ENCODE measurements at regions not wholly inside any gene's neighbourhood (a gene's known extent, or its start where the extent isn't known, plus 50 kb on each side); places are given as distances from the start of the nearest gene placed in this dataset.

DNA sequence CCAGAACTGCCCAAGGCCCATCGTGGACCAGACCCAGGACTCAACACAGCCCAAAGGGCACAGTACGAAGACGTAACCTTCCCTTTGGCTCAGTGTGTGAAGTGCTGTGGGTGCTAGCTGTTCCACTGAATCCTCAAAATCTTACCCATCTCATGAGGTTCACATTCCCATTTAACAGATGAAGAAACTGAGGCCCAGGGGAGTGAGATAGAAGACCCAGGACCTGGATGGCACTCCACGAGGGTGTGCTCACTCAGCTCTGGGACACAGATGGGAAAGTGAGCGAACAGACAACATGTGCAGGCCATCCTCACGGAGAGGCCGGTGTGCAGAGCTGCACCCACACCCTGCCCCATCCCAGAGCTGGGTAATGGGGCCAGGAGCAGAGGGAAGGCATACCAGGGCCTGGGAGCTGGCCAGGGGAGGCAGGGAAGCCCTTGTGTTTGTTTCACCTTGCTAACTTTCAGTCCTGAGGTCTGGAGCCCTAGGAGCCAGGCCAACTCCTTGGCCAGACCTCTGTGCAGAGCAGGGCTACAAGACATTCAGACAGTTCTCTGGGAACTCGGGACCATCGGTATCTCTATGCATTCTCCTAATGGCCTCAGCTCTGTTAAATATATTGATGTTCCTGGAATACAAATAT is 100.3 kb upstream of the ZMIZ1 start:
- Mint-ChIP-seq H3K27me3 (ENCODE audit: low read depth in 3 of 3) (peaks cover 0 to 3% (median 3%) of the 10 kb centered on the region in 3 donors), H3K4me3 (no peak overlapping the region), H3K36me3 (no peaks in the 10 kb centered on the region), H3K9me3 (no peaks in the 10 kb centered on the region), H3K27ac (peak overlapping the region in 1 of 6 donors; percentile 49), H3K4me1 (peaks cover 3 to 6% of the 10 kb centered on the region in 2 donors)
- no peak for DNase-seq

- DNase-seq = no peak
- Mint-ChIP-seq H3K4me1 (peaks cover 3 to 7% of the 10 kb centered on the region in 2 donors), H3K27me3 (ENCODE audit: low read depth in 3 of 3) (peaks cover 0 to 5% (median 3%) of the 10 kb centered on the region in 3 donors), H3K36me3 (no peaks in the 10 kb centered on the region), H3K4me3 (no peak overlapping the region), H3K27ac (no peak overlapping the region), H3K9me3 (no peaks in the 10 kb centered on the region)
Observed at GRCh38 chr10:78968943-78969342, 99.8 kb upstream of the ZMIZ1 start.

- Mint-ChIP-seq H3K36me3 (no peaks in the 10 kb centered on the region), H3K9me3 (no peaks in the 10 kb centered on the region), H3K4me1 (peaks cover 10 to 14% of the 10 kb centered on the region in 2 donors), H3K4me3 (no peak overlapping the region), H3K27me3 (ENCODE audit: low read depth in 3 of 3) (peaks cover 0 to 10% (median 3%) of the 10 kb centered on the region in 3 donors), H3K27ac (no peak overlapping the region)
- DNase-seq = no peak
Observed at GRCh38 chr10:78969719-78970118, 99.0 kb upstream of the ZMIZ1 start.

GRCh38 chr10:78970261-78970660 is 98.5 kb upstream of the ZMIZ1 start:
- peaks cover 0 to 12% (median 3%) of the 10 kb centered on the region in 3 donors for H3K27me3 Mint-ChIP-seq (ENCODE audit: low read depth in 3 of 3)
- no peak overlapping the region for H3K4me3 Mint-ChIP-seq
- no peak for DNase-seq
- peaks cover 11 to 19% of the 10 kb centered on the region in 2 donors for H3K4me1 Mint-ChIP-seq
- no peak overlapping the region for H3K27ac Mint-ChIP-seq
- H3K9me3 Mint-ChIP-seq = no peaks in the 10 kb centered on the region
- H3K36me3 Mint-ChIP-seq = no peaks in the 10 kb centered on the region

- no peak for DNase-seq
- peak overlapping the region in 2 of 5 donors; percentile 12 to 20 for H3K4me3 Mint-ChIP-seq
- peak overlapping the region in 1 of 6 donors; percentile 34 for H3K27ac Mint-ChIP-seq
- peaks cover under 1 to 15% (median 5%) of the 10 kb centered on the region in 3 donors for H3K27me3 Mint-ChIP-seq (ENCODE audit: low read depth in 3 of 3)
- H3K9me3 Mint-ChIP-seq = no peaks in the 10 kb centered on the region
- H3K4me1 Mint-ChIP-seq = peaks cover 11 to 19% of the 10 kb centered on the region in 2 donors
- no peaks in the 10 kb centered on the region for H3K36me3 Mint-ChIP-seq
Observed at GRCh38 chr10:78971094-78971682, 97.6 kb upstream of the ZMIZ1 start.

- no peak for DNase-seq
- H3K27me3 Mint-ChIP-seq (ENCODE audit: low read depth in 3 of 3) = peaks cover 6 to 15% (median 7%) of the 10 kb centered on the region in 3 donors
- H3K4me3 Mint-ChIP-seq = peak overlapping the region in 4 of 5 donors; percentile 43 to 86 (median 79)
- peak overlapping the region in 2 of 6 donors; percentile 74 to 96 for H3K27ac Mint-ChIP-seq
- no peaks in the 10 kb centered on the region for H3K9me3 Mint-ChIP-seq
- H3K36me3 Mint-ChIP-seq = no peaks in the 10 kb centered on the region
- H3K4me1 Mint-ChIP-seq = peaks cover 11 to 19% of the 10 kb centered on the region in 2 donors
Observed at GRCh38 chr10:78972160-78972946, 96.4 kb upstream of the ZMIZ1 start.

GRCh38 chr10:78972947-78973900 is 95.5 kb upstream of the ZMIZ1 start:
- H3K27ac Mint-ChIP-seq = peak overlapping the region in 5 of 6 donors; percentile 15 to 96 (median 82)
- DNase-seq = peak; percentile 77 to 80 (median 78)
- H3K27me3 Mint-ChIP-seq (ENCODE audit: low read depth in 3 of 3) = peaks cover 6 to 15% (median 7%) of the 10 kb centered on the region in 3 donors
- H3K4me3 Mint-ChIP-seq = peak overlapping the region; percentile 78 to 89 (median 79)
- H3K9me3 Mint-ChIP-seq = no peaks in the 10 kb centered on the region
- H3K4me1 Mint-ChIP-seq = peaks cover 11 to 19% of the 10 kb centered on the region in 2 donors
- peaks cover 0 to 5% (median 0%) of the 10 kb centered on the region in 3 donors for H3K36me3 Mint-ChIP-seq

- Mint-ChIP-seq H3K9me3 (no peaks in the 10 kb centered on the region), H3K27me3 (ENCODE audit: low read depth in 3 of 3) (peaks cover 5 to 15% (median 7%) of the 10 kb centered on the region in 3 donors), H3K36me3 (peaks cover 0 to 5% (median 0%) of the 10 kb centered on the region in 3 donors), H3K4me3 (peak overlapping the region; percentile 91 to 94 (median 93)), H3K27ac (peak overlapping the region; percentile 81 to 96 (median 93)), H3K4me1 (peaks cover 11 to 19% of the 10 kb centered on the region in 2 donors)
- no peak for DNase-seq
Observed at GRCh38 chr10:78973901-78974616, 94.7 kb upstream of the ZMIZ1 start.

DNA sequence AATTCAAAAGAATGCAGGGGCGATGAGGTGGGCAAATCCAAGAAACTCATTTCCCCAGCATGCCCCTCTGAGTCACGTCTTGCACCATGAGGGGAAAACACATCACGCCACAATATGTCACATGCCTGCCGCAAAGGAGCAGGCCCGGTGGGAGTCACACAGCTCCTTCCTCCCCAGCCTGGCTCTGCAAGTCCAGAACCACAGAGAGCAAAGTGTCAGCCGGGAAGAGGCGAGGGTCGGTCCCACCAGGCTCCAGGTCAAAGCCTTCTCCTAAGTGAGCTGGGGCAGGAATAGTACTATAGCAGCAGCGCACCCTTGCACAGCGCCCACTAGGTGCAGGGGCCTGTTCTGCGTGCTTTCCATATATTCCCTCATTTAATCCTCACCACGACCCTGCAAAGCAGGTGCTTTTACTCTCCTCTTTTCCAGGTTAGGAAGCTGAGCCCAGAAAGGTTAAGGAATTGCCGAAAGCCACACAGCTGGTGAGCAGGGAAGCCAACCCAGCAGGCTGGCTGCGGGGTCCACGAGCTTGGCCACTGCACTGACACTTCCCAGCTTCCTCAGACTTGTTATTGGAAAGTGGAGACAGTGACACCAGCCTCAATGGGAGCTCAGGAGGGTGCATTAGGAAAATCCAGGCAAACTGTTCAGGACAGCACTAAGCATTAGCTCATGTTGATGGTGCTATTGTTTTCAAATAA is 94.0 kb upstream of the ZMIZ1 start:
- Mint-ChIP-seq H3K27me3 (ENCODE audit: low read depth in 3 of 3) (peaks cover 4 to 12% (median 9%) of the 10 kb centered on the region in 3 donors), H3K4me3 (peak overlapping the region; percentile 91 to 94 (median 93)), H3K4me1 (peaks cover 11 to 19% of the 10 kb centered on the region in 2 donors), H3K27ac (peak overlapping the region; percentile 81 to 96 (median 93)), H3K9me3 (no peaks in the 10 kb centered on the region), H3K36me3 (peaks cover 0 to 5% (median 0%) of the 10 kb centered on the region in 3 donors)
- peak; percentile 60 to 73 (median 61) for DNase-seq

DNA sequence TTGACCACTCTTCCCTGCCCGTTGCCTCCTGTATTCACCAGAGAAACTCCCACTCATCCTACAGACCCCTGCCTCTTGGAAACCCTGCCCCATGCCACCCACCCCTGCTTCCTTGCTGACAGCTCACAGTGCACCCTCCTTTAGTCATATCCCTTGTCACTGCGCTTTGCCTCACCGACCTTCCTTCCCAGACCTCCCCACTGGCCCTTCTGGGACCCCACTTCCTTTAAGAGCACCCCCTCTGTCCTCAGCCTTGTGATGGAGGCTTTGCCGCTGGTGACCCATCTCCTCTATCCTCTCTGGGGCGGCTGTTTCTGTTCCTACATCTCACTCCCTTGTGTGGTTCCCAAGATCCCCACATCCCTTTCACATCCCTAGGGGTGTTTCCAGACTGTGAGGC is 92.8 kb upstream of the ZMIZ1 start:
- peak overlapping the region in 5 of 6 donors; percentile 50 to 96 (median 59) for H3K27ac Mint-ChIP-seq
- DNase-seq = no peak
- H3K4me3 Mint-ChIP-seq = peak overlapping the region in 3 of 5 donors; percentile 9 to 93 (median 47)
- no peaks in the 10 kb centered on the region for H3K9me3 Mint-ChIP-seq
- H3K27me3 Mint-ChIP-seq (ENCODE audit: low read depth in 3 of 3) = peaks cover 6 to 12% (median 9%) of the 10 kb centered on the region in 3 donors
- H3K36me3 Mint-ChIP-seq = peaks cover 0 to 5% (median 0%) of the 10 kb centered on the region in 3 donors
- peaks cover 11 to 19% of the 10 kb centered on the region in 2 donors for H3K4me1 Mint-ChIP-seq

DNA sequence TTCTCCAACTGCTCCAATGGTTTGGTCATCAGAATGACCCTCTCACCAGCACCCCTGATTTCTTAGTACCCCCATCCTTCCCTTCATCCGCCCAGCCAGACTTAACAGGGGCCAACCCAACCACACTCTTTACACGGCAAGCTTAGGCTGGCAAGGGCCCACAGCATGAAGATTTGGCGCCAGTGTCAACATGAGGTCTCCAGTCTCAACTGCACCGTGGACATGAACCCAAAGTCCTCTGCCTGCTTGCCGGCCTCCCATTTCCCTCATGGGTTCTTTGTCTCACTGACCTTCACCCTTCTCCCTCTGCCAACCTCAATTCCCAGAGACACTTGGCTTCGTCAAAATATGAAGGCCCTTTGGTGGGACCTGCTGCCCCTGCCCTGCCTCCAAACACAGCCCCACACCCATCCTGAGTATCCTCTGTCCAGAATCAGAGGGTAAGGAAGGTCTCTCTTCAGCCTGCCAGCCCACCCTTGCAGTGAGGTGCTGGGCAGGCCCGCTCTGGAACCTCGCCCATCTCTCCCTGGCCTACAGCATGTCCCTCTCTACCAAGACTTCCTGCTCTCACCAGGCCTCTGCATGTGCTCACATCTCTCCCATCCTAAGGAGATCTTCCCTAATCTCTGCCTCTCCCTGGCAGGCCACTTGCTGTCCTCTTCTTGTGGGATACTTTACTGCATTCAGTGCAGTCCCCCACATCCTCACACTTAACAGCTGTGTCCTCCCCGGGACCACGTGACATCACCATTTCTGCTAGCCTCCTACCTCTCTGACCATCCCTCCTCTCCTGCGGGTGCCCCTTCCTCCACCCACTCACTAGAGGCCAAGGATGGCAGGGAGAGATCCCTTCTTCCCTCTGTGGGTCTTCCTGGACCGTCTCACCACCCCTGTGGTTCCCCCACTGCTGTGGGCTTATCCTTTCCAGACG is 91.7 kb upstream of the ZMIZ1 start:
- Mint-ChIP-seq H3K4me1 (peaks cover 11 to 19% of the 10 kb centered on the region in 2 donors), H3K27ac (peak overlapping the region in 3 of 6 donors; percentile 36 to 96 (median 64)), H3K27me3 (ENCODE audit: low read depth in 3 of 3) (peaks cover 8 to 15% (median 9%) of the 10 kb centered on the region in 3 donors), H3K9me3 (no peaks in the 10 kb centered on the region), H3K36me3 (peaks cover 0 to 5% (median 0%) of the 10 kb centered on the region in 3 donors), H3K4me3 (no peak overlapping the region)
- DNase-seq = no peak
